HG03097 (cell line): ENCODE measurements at regions not wholly inside any gene's neighbourhood (a gene's known extent, or its start where the extent isn't known, plus 50 kb on each side); places are given as distances from the start of the nearest gene placed in this dataset.
A peak's percentile ranks its signal among the peaks of the same experiment; 100 is the strongest.

Experiments
- ATAC-seq: cut with Tn5 transposase; IDR thresholded peaks from one replicate; pipeline ENCODE4 v1.9.1; 2021; ENCODE audit not compliant: unreplicated experiment, low FRiP score

DNA sequence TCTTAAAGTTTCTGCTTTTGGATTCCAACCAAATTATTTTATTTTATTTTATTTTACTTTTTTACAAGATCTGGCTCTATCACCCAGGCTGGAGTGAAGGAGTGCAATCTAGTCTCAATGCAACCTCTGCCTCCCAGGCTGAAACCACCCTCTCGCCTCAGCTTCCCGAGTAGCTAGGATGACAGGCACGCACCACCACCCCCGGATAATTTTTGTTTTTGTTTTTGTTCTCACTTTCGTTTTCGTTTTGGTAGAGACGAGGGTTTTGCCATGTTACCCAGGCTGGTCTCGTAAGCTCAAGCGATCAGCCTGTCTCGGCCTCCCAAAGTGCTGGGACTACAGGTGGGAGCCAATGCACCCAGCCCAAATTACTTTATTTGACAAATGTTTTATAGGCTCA lies 219.8 kb downstream of the ETS1 start:
- no peak for ATAC-seq

GRCh38 chr11:128365044-128365443 lies 222.3 kb downstream of the ETS1 start:
- ATAC-seq: no peak

DNA sequence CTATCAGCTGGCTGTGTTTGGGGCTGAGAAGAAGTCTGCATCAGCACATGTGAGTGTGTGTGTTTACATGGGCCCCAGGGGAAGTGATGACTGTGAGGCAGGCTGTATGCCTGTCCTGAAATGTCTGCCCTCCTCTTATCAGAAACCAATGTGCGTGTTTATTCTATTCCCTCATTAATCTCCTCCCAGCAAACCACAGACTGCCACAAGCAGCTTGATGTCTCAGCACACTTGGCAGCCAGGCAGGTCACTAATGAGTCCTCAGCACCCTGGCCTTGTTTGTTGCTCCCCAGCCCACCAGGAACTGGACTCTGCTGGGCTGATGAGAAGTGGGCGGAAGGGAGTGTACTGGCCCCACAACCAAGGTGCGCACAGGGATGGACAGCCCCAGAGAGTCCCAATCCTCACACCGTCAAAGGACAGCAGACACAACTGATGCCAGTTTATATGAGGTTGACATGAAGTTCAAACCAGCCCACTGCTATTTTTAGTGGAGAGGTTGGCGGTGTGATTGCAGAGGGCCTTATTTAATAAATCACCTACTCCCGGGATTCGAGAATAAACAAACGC lies 225.8 kb downstream of the ETS1 start:
- ATAC-seq: no peak

DNA sequence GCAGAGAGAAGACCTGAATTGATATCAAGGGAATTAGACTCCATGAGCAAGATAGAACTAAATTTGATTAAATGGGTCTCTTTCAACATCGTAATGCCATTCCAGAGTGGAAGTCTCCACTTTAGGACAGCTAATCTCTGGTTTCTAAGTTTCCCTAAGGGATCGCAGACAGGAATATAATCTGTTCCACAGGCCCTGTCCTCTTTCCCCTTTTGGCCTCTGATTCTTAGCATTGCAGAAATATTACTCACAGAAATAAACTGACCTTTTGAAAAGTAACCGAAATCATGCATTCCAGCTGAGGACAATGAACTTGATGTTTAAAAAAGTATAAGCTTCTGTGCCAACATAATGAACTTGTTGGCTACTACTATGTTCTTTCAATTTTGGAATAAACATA lies 227.8 kb downstream of the ETS1 start:
- no peak for ATAC-seq

DNA sequence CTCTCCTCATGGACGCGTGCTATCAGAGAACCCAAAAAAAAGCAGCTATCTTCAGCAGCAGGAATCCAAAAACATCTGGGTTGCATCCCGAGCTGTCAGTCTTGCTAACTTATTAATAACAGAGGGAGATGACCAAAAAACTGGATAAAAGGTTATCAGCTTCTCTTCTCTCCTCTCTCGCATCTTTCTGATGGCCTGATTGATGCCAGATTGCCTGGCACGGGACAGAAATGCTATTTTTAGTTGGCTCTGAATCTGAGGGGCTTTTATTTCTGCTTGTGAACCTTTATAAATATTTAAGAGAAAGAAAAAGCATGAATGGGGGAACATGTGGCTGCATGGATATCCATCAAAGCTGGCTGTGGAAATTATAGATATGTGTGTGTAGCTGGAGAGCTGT lies 230.3 kb downstream of the ETS1 start:
- no peak for ATAC-seq

DNA sequence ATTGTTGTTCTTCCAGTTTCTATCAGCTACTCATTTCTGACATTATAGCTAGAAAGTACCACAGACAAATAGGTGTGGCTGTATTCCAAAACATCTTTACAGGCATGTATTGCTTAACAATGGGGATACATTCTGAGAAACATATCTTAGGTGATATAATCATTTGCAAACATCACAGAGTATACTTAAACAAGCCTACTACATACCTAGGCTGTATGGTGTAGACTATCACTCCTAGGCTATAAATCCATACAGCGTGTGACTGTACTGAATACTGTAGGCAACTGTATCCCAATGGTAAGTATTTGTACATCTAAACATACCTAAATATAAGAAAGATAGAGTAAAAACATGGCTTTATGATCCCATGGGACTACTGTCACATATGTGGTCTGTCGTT lies 231.8 kb downstream of the ETS1 start:
- ATAC-seq: no peak

GRCh38 chr11:128354476-128354875 lies 232.9 kb downstream of the ETS1 start:
- ATAC-seq: no peak

- ATAC-seq: no peak
Measured at GRCh38 chr11:128351168-128351567, 236.2 kb downstream of the ETS1 start.

GRCh38 chr11:128349650-128350299 lies 237.6 kb downstream of the ETS1 start:
- no peak for ATAC-seq

- no peak for ATAC-seq
Measured at GRCh38 chr11:128346804-128347203, 240.6 kb downstream of the ETS1 start.

- no peak for ATAC-seq
Measured at GRCh38 chr11:128345316-128345715, 242.0 kb downstream of the ETS1 start.

- ATAC-seq: no peak
Measured at GRCh38 chr11:128343870-128344269, 243.5 kb downstream of the ETS1 start.

DNA sequence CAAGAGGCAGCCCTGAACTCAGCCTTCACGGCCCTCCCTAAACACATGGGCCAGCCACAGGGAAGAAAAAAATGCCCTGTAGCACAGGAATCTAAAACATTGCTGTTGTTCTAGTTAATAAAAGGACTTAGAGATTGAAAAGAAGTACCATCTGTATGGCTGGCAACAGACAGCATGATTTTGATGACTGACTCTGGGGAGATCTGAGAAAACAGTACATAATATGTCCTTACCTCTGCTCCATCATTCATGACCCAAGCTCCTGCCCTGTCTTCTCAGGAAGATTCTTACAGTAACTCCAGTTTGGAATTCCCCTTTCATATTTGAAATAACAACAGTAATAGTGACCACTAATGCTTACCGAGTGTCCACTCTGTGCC lies 244.2 kb downstream of the ETS1 start:
- no peak for ATAC-seq

DNA sequence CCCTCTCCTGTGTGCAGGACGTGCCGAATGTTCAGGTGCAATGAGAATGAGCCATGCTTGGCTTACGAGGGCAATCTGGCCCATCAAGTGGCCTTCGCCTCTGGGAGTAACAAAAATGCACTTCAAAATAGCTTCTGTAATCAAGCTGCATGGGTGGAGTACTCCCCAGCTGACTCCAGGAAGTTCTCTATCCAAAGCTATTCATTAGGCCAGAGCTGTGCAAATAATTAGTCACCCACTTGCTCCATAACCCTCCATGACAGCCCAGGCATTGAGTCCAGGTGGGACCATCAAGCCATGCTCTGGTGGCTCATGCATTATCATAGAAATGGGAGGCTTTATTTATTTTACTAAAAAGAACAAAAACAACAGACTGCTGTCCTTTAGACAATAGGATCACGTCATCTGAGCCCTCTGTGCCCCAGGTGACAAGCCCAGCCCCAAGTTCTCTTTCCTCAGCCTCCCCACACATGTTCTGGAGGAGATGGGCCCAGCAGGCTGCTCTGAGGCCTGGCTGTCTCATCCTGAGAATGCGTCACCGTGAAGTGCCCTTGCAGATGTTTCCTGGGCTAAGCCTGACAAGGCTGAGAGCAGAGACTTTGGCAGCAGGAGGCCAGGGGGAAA lies 244.7 kb downstream of the ETS1 start:
- ATAC-seq: peak; percentile 83

- no peak for ATAC-seq
Measured at GRCh38 chr11:128341280-128342248, 245.8 kb downstream of the ETS1 start.

- no peak for ATAC-seq
Measured at GRCh38 chr11:128339792-128340191, 247.6 kb downstream of the ETS1 start.

GRCh38 chr11:128338811-128339210 lies 248.5 kb downstream of the ETS1 start:
- ATAC-seq: no peak

GRCh38 chr11:128336203-128336602 lies 251.2 kb downstream of the ETS1 start:
- ATAC-seq: no peak

DNA sequence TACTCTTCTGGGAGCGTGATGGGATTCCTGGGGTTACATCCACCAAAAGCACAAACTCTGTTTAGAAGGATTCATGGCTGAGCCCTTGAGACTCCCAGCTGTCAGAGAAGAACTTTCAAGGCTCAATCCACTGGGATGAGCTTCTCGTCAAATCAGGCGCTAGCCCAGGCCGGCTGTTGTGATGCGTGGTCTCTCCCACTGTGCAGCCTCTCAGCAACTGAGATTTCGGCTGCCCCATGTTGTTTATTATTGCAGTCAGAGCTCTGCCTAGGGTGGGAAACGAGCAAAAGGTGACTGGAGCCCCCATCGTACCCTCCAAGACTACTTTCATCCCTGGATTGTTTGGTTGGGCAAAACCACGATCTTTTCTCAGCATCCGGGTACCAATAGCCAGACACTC lies 251.6 kb downstream of the ETS1 start:
- no peak for ATAC-seq

DNA sequence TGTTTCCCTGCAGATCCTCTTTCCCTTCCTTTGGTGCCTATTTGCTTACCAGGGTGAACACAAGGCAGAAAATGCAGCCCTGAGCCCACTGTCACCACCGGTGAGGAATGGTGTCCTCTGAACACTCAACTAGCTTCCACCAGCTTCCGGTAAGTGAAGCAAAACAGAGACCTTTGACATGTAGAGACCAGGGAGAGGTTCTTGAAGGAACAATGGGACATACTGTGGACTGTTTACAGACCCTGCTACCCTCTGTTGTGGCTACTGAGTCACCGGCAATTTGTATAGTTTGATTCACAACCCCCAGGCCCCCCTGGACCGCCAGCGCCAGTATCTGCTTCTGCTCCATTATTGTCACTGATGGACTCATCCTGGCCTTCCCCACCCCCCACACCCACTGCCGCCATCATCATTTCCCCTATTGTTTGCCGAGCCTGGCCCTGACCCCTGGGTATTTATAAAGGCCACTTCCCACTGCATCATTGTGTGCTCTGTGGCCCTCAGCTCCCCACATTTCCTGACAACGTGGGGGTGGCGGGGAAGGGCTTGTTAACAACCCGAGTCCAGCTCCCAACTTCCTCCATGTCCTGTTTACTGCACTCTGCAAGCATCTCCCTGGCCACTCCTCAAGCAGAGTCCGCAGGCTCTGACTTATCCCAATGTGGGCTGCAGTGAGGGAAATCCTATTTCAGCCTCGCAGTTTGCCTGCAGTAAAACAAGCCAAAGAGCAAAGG lies 252.9 kb downstream of the ETS1 start:
- no peak for ATAC-seq

- no peak for ATAC-seq
Measured at GRCh38 chr11:128331317-128331716, 256.0 kb downstream of the ETS1 start.
